ENCODE measurements at regions not wholly inside any gene's neighbourhood (a gene's known extent, or its start where the extent isn't known, plus 50 kb on each side); places are given as distances from the start of the nearest gene placed in this dataset.

DNA sequence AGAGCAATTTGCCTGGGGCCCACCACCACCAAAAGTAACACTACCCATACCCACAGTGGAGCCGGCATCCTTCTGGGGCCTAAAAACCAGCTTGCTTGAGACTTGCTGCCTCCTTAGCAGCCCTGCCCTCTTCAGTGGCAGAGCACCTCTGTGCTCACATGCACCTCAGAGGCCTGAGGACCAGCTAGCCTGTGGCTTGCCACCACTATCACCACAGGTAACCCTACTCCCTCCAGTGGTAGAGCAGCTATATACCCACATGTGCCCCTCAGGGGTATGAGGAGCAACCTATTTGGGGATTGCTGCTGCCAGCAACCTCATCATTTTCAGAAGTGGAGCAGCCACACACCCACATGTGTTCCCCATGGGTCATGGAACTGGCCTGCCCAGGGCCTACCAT, 111.4 kb upstream of the SPRY2 start:
- Histone ChIP-seq H3K36me3 (ENCODE audit: control insufficient read depth in 2 of 2, insufficient read depth in 1 of 2, low read length in 2 of 2) (no peaks in the 10 kb centered on the region), H3K4me1 (ENCODE audit: control insufficient read depth, insufficient read depth, low read length) (no peaks in the 10 kb centered on the region), H3K27ac (ENCODE audit: extremely low read depth, low read depth, low read length) (no peak overlapping the region), H3K4me3 (ENCODE audit: low read depth, low read length) (no peak overlapping the region), H3K9me3 (ENCODE audit: control insufficient read depth, insufficient read depth, low read depth, low read length) (no peaks in the 10 kb centered on the region)
- TF ChIP-seq ZNF335 (tag by site-specific recombination; conservative IDR thresholded peaks at IDR 0.05) (no peak), GLI4 (tag by site-specific recombination; IDR thresholded peaks at IDR 0.05) (no peak), ZNF704 (tag by site-specific recombination; IDR thresholded peaks at IDR 0.05) (no peak), ZNF112 (tag by site-specific recombination; IDR thresholded peaks at IDR 0.05) (no peak), ZNF610 (tag by site-specific recombination; IDR thresholded peaks at IDR 0.05; ENCODE audit: borderline replicate concordance) (no peak), ZNF513 (tag by site-specific recombination; IDR thresholded peaks at IDR 0.05) (no peak), ZNF132 (tag by site-specific recombination; IDR thresholded peaks at IDR 0.05; ENCODE audit: borderline replicate concordance) (no peak)
- ChIA-PET POLR2A (no interaction called here), CTCF (no interaction called here)

GRCh38 chr13:80451641-80452040, 110.7 kb upstream of the SPRY2 start:
- no peak overlapping the region for H3K27ac ChIP-seq (ENCODE audit: extremely low read depth, low read depth, low read length)
- H3K36me3 ChIP-seq (ENCODE audit: control insufficient read depth in 2 of 2, insufficient read depth in 1 of 2, low read length in 2 of 2), result no peaks in the 10 kb centered on the region
- no peak overlapping the region for H3K4me3 ChIP-seq (ENCODE audit: low read depth, low read length)
- TF ChIP-seq ZNF214 (tag by site-specific recombination; IDR thresholded peaks at IDR 0.05; ENCODE audit: borderline replicate concordance), result no peak
- no peak for TF ChIP-seq REST (tag by site-specific recombination; IDR thresholded peaks at IDR 0.05)
- TF ChIP-seq GFI1B (tag by site-specific recombination; IDR thresholded peaks at IDR 0.05), result no peak
- POLR2A ChIA-PET, result no interaction called here
- no peaks in the 10 kb centered on the region for H3K9me3 ChIP-seq (ENCODE audit: control insufficient read depth, insufficient read depth, low read depth, low read length)
- no peaks in the 10 kb centered on the region for H3K4me1 ChIP-seq (ENCODE audit: control insufficient read depth, insufficient read depth, low read length)
- CTCF ChIA-PET, result interaction anchor here (0.9 kb wide), 1 partner anchor 60 kb away, joined by 3 read pairs; no protein-coding TSS in a partner anchor

DNA sequence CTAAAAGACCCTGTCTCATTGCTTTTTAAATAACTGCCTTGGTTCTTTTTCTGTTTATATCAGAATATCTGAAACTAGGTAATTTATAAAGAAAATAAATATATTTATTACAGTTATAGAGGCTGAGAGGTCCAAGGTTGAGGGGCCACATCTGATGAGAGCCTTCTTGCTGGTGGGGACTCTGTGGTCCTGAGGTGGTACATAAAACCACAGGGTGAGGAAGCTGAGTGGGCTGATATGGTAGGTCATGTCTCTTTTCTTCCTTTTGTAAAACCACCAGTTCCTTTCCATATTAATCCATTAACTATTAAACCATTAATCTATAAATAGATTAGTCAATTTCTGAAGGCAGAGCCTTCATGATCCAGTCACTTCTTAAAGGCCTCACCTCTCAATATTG, 109.5 kb upstream of the SPRY2 start:
- H3K4me3 ChIP-seq (ENCODE audit: low read depth, low read length), result no peak overlapping the region
- POLR2A ChIA-PET, result no interaction called here
- TF ChIP-seq ZNF585B (tag by site-specific recombination; IDR thresholded peaks at IDR 0.05) (no peak), ZNF449 (tag by site-specific recombination; IDR thresholded peaks at IDR 0.05) (no peak), ZBTB8A (tag by site-specific recombination; IDR thresholded peaks at IDR 0.05) (no peak), ZNF664 (tag by site-specific recombination; IDR thresholded peaks at IDR 0.05) (no peak), SP7 (tag by site-specific recombination; IDR thresholded peaks at IDR 0.05) (no peak), SP3 (tag by site-specific recombination; IDR thresholded peaks at IDR 0.05) (no peak), ZBTB17 (tag by site-specific recombination; IDR thresholded peaks at IDR 0.05) (no peak), MYNN (tag by site-specific recombination; IDR thresholded peaks at IDR 0.05; ENCODE audit: borderline replicate concordance) (no peak), ZNF791 (tag by site-specific recombination; IDR thresholded peaks at IDR 0.05) (no peak), ZNF654 (tag by site-specific recombination; IDR thresholded peaks at IDR 0.05; ENCODE audit: low read depth) (no peak)
- TF ChIP-seq, protein P1, sequence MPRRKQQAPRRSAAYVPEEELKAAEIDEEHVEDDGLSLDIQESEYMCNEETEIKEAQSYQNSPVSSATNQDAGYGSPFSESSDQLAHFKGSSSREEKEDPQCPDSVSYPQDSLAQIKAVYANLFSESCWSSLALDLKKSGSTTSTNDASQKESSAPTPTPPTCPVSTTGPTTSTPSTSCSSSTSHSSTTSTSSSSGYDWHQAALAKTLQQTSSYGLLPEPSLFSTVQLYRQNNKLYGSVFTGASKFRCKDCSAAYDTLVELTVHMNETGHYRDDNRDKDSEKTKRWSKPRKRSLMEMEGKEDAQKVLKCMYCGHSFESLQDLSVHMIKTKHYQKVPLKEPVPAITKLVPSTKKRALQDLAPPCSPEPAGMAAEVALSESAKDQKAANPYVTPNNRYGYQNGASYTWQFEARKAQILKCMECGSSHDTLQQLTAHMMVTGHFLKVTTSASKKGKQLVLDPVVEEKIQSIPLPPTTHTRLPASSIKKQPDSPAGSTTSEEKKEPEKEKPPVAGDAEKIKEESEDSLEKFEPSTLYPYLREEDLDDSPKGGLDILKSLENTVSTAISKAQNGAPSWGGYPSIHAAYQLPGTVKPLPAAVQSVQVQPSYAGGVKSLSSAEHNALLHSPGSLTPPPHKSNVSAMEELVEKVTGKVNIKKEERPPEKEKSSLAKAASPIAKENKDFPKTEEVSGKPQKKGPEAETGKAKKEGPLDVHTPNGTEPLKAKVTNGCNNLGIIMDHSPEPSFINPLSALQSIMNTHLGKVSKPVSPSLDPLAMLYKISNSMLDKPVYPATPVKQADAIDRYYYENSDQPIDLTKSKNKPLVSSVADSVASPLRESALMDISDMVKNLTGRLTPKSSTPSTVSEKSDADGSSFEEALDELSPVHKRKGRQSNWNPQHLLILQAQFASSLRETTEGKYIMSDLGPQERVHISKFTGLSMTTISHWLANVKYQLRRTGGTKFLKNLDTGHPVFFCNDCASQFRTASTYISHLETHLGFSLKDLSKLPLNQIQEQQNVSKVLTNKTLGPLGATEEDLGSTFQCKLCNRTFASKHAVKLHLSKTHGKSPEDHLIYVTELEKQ (tag by site-specific recombination; IDR thresholded peaks at IDR 0.05; ENCODE audit: borderline replicate concordance), result no peak
- no peak overlapping the region for H3K27ac ChIP-seq (ENCODE audit: extremely low read depth, low read depth, low read length)
- no peaks in the 10 kb centered on the region for H3K36me3 ChIP-seq (ENCODE audit: control insufficient read depth in 2 of 2, insufficient read depth in 1 of 2, low read length in 2 of 2)
- CTCF ChIA-PET, result interaction anchor here (0.7 kb wide), 1 partner anchor 526 kb away, joined by 5 read pairs; no protein-coding TSS in a partner anchor
- H3K4me1 ChIP-seq (ENCODE audit: control insufficient read depth, insufficient read depth, low read length), result no peaks in the 10 kb centered on the region
- no peaks in the 10 kb centered on the region for H3K9me3 ChIP-seq (ENCODE audit: control insufficient read depth, insufficient read depth, low read depth, low read length)
